Right atrium auricular region (tissue), 2 donors: ENCODE measurements at regions not wholly inside any gene's neighbourhood (a gene's known extent, or its start where the extent isn't known, plus 50 kb on each side); places are given as distances from the start of the nearest gene placed in this dataset.

Source experiments
- DNase-seq: peaks from one replicate; pipeline ENCODE4 v3.0.0-alpha.2; 2019; ENCODE audit warnings: low spot score
- H3K27ac ChIP-seq, 2 donors: fragments of 200-600 bp; sonication (generic); 1 replicate in 1 of 2; 2 replicates in 1 of 2; pipeline ENCODE4 v1.5.1; 2016 to 2019
- H3K27me3 ChIP-seq, 2 donors: fragments of 200-600 bp; sonication (generic); one replicate each; pipeline versions ENCODE4 v1.5.1 to v1.6.0; 2017 to 2019
- H3K36me3 ChIP-seq: fragments of 200-600 bp; sonication (generic); one replicate; pipeline ENCODE4 v1.5.1; 2016
- H3K4me1 ChIP-seq, 2 donors: fragments of 200-600 bp; sonication (generic); one replicate each; pipeline versions ENCODE4 v1.5.1 to v1.6.0; 2017 to 2019
- H3K4me3 ChIP-seq, 2 donors: fragments of 200-600 bp; sonication (generic); 1 replicate in 1 of 2; 2 replicates in 1 of 2; pipeline ENCODE4 v1.5.1; 2017 to 2019; ENCODE audit warnings: mild to moderate bottlenecking in 1 of 2, moderate library complexity in 1 of 2
- H3K9me3 ChIP-seq, 2 donors: fragments of 200-600 bp; sonication (generic); one replicate each; pipeline ENCODE4 v1.5.1; 2019
- CTCF ChIP-seq, 2 donors: fragments of 200-600 bp; sonication (generic); IDR thresholded peaks; one replicate each; pipeline ENCODE4 v1.5.1; 2019; ENCODE audit warnings: antibody characterized with exemption in 2 of 2

GRCh38 chr12:105457026-105457425, 126.5 kb downstream of the C12orf75 start:
- no peaks in the 10 kb centered on the region for H3K27me3 ChIP-seq
- H3K27ac ChIP-seq, result peak overlapping the region in 1 of 2 donors; percentile 55
- H3K4me1 ChIP-seq, result no peaks in the 10 kb centered on the region
- no peak overlapping the region for H3K4me3 ChIP-seq
- peaks cover 0 to 8% of the 10 kb centered on the region in 2 donors for H3K9me3 ChIP-seq
- no peak for TF ChIP-seq CTCF (IDR thresholded peaks at IDR 0.05)
- DNase-seq, result no peak
- H3K36me3 ChIP-seq, result no peaks in the 10 kb centered on the region

GRCh38 chr12:105459760-105460330, 129.4 kb downstream of the C12orf75 start:
- Histone ChIP-seq H3K4me1 (no peaks in the 10 kb centered on the region), H3K9me3 (peaks cover 0 to 8% of the 10 kb centered on the region in 2 donors), H3K27me3 (no peaks in the 10 kb centered on the region), H3K27ac (peak overlapping the region in 1 of 2 donors; percentile 35), H3K4me3 (no peak overlapping the region), H3K36me3 (no peaks in the 10 kb centered on the region)
- DNase-seq, result no peak
- no peak for TF ChIP-seq CTCF (IDR thresholded peaks at IDR 0.05)

- TF ChIP-seq CTCF (IDR thresholded peaks at IDR 0.05), result no peak
- H3K4me1 ChIP-seq, result peaks cover 0 to 3% of the 10 kb centered on the region in 2 donors
- H3K36me3 ChIP-seq, result no peaks in the 10 kb centered on the region
- DNase-seq, result no peak
- no peaks in the 10 kb centered on the region for H3K27me3 ChIP-seq
- H3K4me3 ChIP-seq, result no peak overlapping the region
- H3K9me3 ChIP-seq, result peaks cover 0 to 8% of the 10 kb centered on the region in 2 donors
- H3K27ac ChIP-seq, result no peak overlapping the region
Observed at GRCh38 chr12:105461271-105461943, 130.9 kb downstream of the C12orf75 start.

GRCh38 chr12:105461944-105462762, 131.7 kb downstream of the C12orf75 start:
- H3K9me3 ChIP-seq, result peaks cover 0 to 8% of the 10 kb centered on the region in 2 donors
- H3K27me3 ChIP-seq, result no peaks in the 10 kb centered on the region
- no peak for TF ChIP-seq CTCF (IDR thresholded peaks at IDR 0.05)
- H3K4me1 ChIP-seq, result peaks cover 0 to 11% of the 10 kb centered on the region in 2 donors
- H3K27ac ChIP-seq, result no peak overlapping the region
- no peak for DNase-seq
- H3K4me3 ChIP-seq, result no peak overlapping the region
- H3K36me3 ChIP-seq, result no peaks in the 10 kb centered on the region

GRCh38 chr12:105462831-105463230, 132.3 kb downstream of the C12orf75 start:
- Histone ChIP-seq H3K27me3 (no peaks in the 10 kb centered on the region), H3K36me3 (no peaks in the 10 kb centered on the region), H3K27ac (no peak overlapping the region), H3K9me3 (peaks cover 0 to 8% of the 10 kb centered on the region in 2 donors), H3K4me3 (no peak overlapping the region), H3K4me1 (peaks cover 0 to 17% of the 10 kb centered on the region in 2 donors)
- TF ChIP-seq CTCF (IDR thresholded peaks at IDR 0.05), result no peak
- DNase-seq, result no peak
